Ovary (tissue), 7 donors: ENCODE measurements at regions not wholly inside any gene's neighbourhood (a gene's known extent, or its start where the extent isn't known, plus 50 kb on each side); places are given as distances from the start of the nearest gene placed in this dataset.

Experiments used
- DNase-seq, 5 donors: peaks; one replicate each; pipeline ENCODE4 v3.0.0-alpha.2; 2019 to 2020
- H3K27ac ChIP-seq, 2 donors: fragments of 200-600 bp; one replicate each; pipeline versions ENCODE4 v1.5.1 to v1.8.0; 2019 to 2022
- H3K27me3 ChIP-seq: fragments of 200-600 bp; one replicate; pipeline ENCODE4 v1.8.0; 2022
- H3K36me3 ChIP-seq: fragments of 200-600 bp; sonication (generic); one replicate; pipeline ENCODE4 v1.5.1; 2019
- H3K4me1 ChIP-seq: one replicate; pipeline ENCODE4 v1.8.1; 2013; ENCODE audit warnings: mild to moderate bottlenecking, moderate library complexity; ENCODE audit not compliant: insufficient read depth
- H3K4me3 ChIP-seq: fragments of 200-600 bp; sonication (generic); one replicate; pipeline ENCODE4 v1.5.1; 2017
- H3K9me3 ChIP-seq, 2 donors: fragments of 200-600 bp in 1 of 2; sonication (generic) in 1 of 2; one replicate each; pipeline versions ENCODE4 v1.5.1 to v1.8.1; 2013 to 2019; ENCODE audit warnings: mild to moderate bottlenecking in 1 of 2, moderate library complexity in 1 of 2
- CTCF ChIP-seq, 3 donors: fragments of 450-650 bp in 2 of 3; fragments of 200-600 bp in 1 of 3; IDR thresholded peaks; one replicate each; pipeline versions ENCODE4 v1.5.1 to v1.8.0; 2016 to 2022; ENCODE audit warnings: antibody characterized with exemption in 3 of 3, mild to moderate bottlenecking in 1 of 3
- EP300 ChIP-seq: sonication (generic); formaldehyde crosslinking; IDR thresholded peaks from one replicate; pipeline ENCODE4 v1.6.1; 2017; ENCODE audit warnings: antibody characterized with exemption
- POLR2A ChIP-seq: fragments of 450-650 bp; IDR thresholded peaks from one replicate; pipeline ENCODE4 v1.6.1; 2017; ENCODE audit warnings: antibody characterized with exemption, mild to moderate bottlenecking, moderate library complexity
- WGBS, 3 donors: extraction: QIAGEN DNeasy Blood & Tissue Kit in 1 of 3; methylation state at CpG; one replicate each; pipeline versions ENCODE4 v1.1.5 to v1.1.7; 2013 to 2017; 5-methylcytosine and 5-hydroxymethylcytosine counted together
- intact Hi-C, 4 donors: fragments of 100-400 bp; cut with DNase I; formaldehyde crosslinking; loops; one replicate each; pipeline versions ENCODE4 v1.11.0 to v1.15.1; 2022 to 2023
- donor health status: DM: no; HTN: no; CAD: no; lungs with moderate emphysema.
- donor health status: DM: no; HTN: no; CAD: no.
- donor health status: Bipolar disorder and iron deficiency.
- donor health status: DM: no; HTN: no; CAD: no.
- donor health status: DM: yes; HTN: yes; CAD: no.

GRCh38 chr17:52532373-52532772 lies 373.9 kb upstream of the CA10 start:
- Histone ChIP-seq H3K36me3 (no peaks in the 10 kb centered on the region), H3K4me1 (no peaks in the 10 kb centered on the region), H3K27ac (no peak overlapping the region), H3K4me3 (no peak overlapping the region), H3K27me3 (no peaks in the 10 kb centered on the region), H3K9me3 (no peaks in the 10 kb centered on the region)
- intact Hi-C loops: no loop called here
- TF ChIP-seq CTCF (IDR thresholded peaks at IDR 0.05) (no peak), POLR2A (no peak), EP300 (no peak)
- 64 to 75% (median 67%) methylated on average over 4 of the region's 4 CpGs for WGBS, 3 donors
- no peak for DNase-seq

GRCh38 chr17:52524096-52524637 lies 365.7 kb upstream of the CA10 start:
- H3K4me1 ChIP-seq: no peaks in the 10 kb centered on the region
- H3K9me3 ChIP-seq: no peaks in the 10 kb centered on the region
- WGBS, 3 donors: 64 to 72% (median 67%) methylated on average over 3 of the region's 3 CpGs
- intact Hi-C loops: loop anchor here in 1 of 4 donors (5.0 kb wide), 1 partner anchor 1243 kb away; no protein-coding TSS in a partner anchor
- H3K27me3 ChIP-seq: peaks cover 4% of the 10 kb centered on the region
- TF ChIP-seq POLR2A: no peak
- no peak for TF ChIP-seq EP300
- TF ChIP-seq CTCF (IDR thresholded peaks at IDR 0.05): no peak
- no peak overlapping the region for H3K27ac ChIP-seq
- no peak overlapping the region for H3K4me3 ChIP-seq
- H3K36me3 ChIP-seq: no peaks in the 10 kb centered on the region
- no peak for DNase-seq

GRCh38 chr17:52517176-52517575 lies 358.7 kb upstream of the CA10 start:
- DNase-seq: no peak
- no peak for TF ChIP-seq EP300
- TF ChIP-seq CTCF (IDR thresholded peaks at IDR 0.05): no peak
- no peak for TF ChIP-seq POLR2A
- no peak overlapping the region for H3K4me3 ChIP-seq
- H3K4me1 ChIP-seq: no peaks in the 10 kb centered on the region
- H3K27ac ChIP-seq: no peak overlapping the region
- peaks cover 3% of the 10 kb centered on the region for H3K27me3 ChIP-seq
- H3K36me3 ChIP-seq: no peaks in the 10 kb centered on the region
- H3K9me3 ChIP-seq: no peaks in the 10 kb centered on the region
- intact Hi-C loops: no loop called here

- H3K9me3 ChIP-seq: no peaks in the 10 kb centered on the region
- TF ChIP-seq POLR2A (no peak), EP300 (no peak), CTCF (IDR thresholded peaks at IDR 0.05) (no peak)
- peaks cover 3% of the 10 kb centered on the region for H3K27me3 ChIP-seq
- intact Hi-C loops: no loop called here
- no peaks in the 10 kb centered on the region for H3K4me1 ChIP-seq
- 48 to 66% (median 63%) methylated on average over 2 of the region's 2 CpGs for WGBS, 3 donors
- no peak overlapping the region for H3K4me3 ChIP-seq
- no peak overlapping the region for H3K27ac ChIP-seq
- no peak for DNase-seq
- H3K36me3 ChIP-seq: no peaks in the 10 kb centered on the region
Measured at GRCh38 chr17:52515927-52516326, 357.4 kb upstream of the CA10 start.
